ENCODE measurements at regions not wholly inside any gene's neighbourhood (a gene's known extent, or its start where the extent isn't known, plus 50 kb on each side); places are given as distances from the start of the nearest gene placed in this dataset.

DNA sequence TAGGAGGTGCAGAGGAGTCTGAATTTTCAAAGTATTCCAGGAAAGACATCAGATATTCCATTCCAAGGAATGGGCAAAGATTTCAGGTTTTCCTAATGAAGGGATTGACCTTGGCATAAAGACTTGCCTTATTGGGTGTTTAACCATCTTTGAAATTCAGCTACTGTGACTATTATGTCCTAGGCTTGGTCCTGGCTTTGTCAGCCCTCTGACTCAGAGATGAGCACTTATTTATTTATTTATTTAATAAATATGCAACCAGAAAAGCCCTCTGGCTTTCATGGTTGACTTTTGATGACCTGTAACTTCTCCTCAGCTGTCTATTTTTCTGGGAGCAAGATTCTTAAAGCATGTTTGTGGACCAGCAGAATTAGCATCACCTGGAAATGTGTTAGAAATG is 455.1 kb downstream of the KIF2B start:
- H3K4ac ChIP-seq (replicated peaks; ENCODE audit: insufficient read length, low read depth, low read length), result no peak overlapping the region
- FAIRE-seq (no peak), DNase-seq (ENCODE audit: low read depth in 1 of 2, low spot score in 2 of 2) (no peak)
- H2BK20ac ChIP-seq (ENCODE audit: low read length), result no peak overlapping the region
- H3K27me3 ChIP-seq (replicated peaks in 1 of 4; ENCODE audit: control insufficient read depth in 3 of 4, extremely low read depth in 1 of 4, insufficient read depth in 3 of 4, low read length in 3 of 4), result no peaks in the 10 kb centered on the region
- H4K20me1 ChIP-seq (replicated peaks in 1 of 2; ENCODE audit: control insufficient read depth in 1 of 2, insufficient read depth in 2 of 2, low read length in 2 of 2), result no peaks in the 10 kb centered on the region
- TF ChIP-seq CREB1 (IDR thresholded peaks at IDR 0.05), result no peak
- TF ChIP-seq PHF8 (conservative IDR thresholded peaks at IDR 0.05; ENCODE audit: low read depth, low read length), result no peak
- no peaks in the 10 kb centered on the region for H3K23me2 ChIP-seq (ENCODE audit: low read depth, low read length)
- no peak overlapping the region for H3K23ac ChIP-seq (ENCODE audit: insufficient read length)
- H2AK5ac ChIP-seq (ENCODE audit: low read depth, low read length), result no peak overlapping the region
- H3K9me3 ChIP-seq (ENCODE audit: insufficient read depth in 2 of 2, low read depth in 1 of 2, low read length in 1 of 2), result no peaks in the 10 kb centered on the region
- H3K14ac ChIP-seq (ENCODE audit: insufficient read length), result no peak overlapping the region
- no peak overlapping the region for H3K9ac ChIP-seq (replicated peaks in 1 of 4; ENCODE audit: extremely low read depth in 1 of 4, low read depth in 3 of 4, low read length in 3 of 4)
- H4K5ac ChIP-seq (ENCODE audit: insufficient read length, low read depth, low read length), result no peak overlapping the region
- H2BK15ac ChIP-seq (ENCODE audit: low read length), result no peak overlapping the region
- CTCF ChIA-PET (ENCODE audit: partially characterized antibody), result no interaction called here
- no peak overlapping the region for H4K91ac ChIP-seq (replicated peaks; ENCODE audit: insufficient read length, low read length)
- no peak overlapping the region for H2BK120ac ChIP-seq (replicated peaks; ENCODE audit: low read depth, low read length)
- POLR2A ChIA-PET (ENCODE audit: partially characterized antibody), result interaction anchor here (0.8 kb wide), 1 partner anchor 38 kb away, joined by 3 read pairs; no protein-coding TSS in a partner anchor
- H3K4me3 ChIP-seq (ENCODE audit: extremely low read depth in 1 of 4, insufficient read depth in 2 of 4, low read depth in 3 of 4, low read length in 4 of 4), result no peak overlapping the region
- no peak overlapping the region for H2AFZ ChIP-seq (ENCODE audit: low read length)
- H3K56ac ChIP-seq (replicated peaks; ENCODE audit: insufficient read length, low read depth, low read length), result no peak overlapping the region
- no peaks in the 10 kb centered on the region for H3K79me1 ChIP-seq (ENCODE audit: low read depth, low read length)
- no peaks in the 10 kb centered on the region for H3K79me2 ChIP-seq (ENCODE audit: control insufficient read depth in 1 of 2, insufficient read depth in 2 of 2, low read length in 2 of 2)
- H3K4me1 ChIP-seq (replicated peaks in 1 of 4; ENCODE audit: control insufficient read depth in 3 of 4, insufficient read depth in 4 of 4, low read length in 3 of 4), result peaks cover 0 to 7% (median 5%) of the 10 kb centered on the region in 4 experiments; a peak in 4 of 7 replicates
- no peak overlapping the region for H3K4me2 ChIP-seq (ENCODE audit: insufficient read depth in 1 of 2, low read depth in 2 of 2, low read length in 2 of 2)
- no peak overlapping the region for H4K8ac ChIP-seq (ENCODE audit: extremely low read depth, insufficient read depth, low read length)
- H3K18ac ChIP-seq (ENCODE audit: extremely low read depth, low read length), result no peak overlapping the region
- H3K36me3 ChIP-seq (ENCODE audit: control insufficient read depth in 2 of 4, insufficient read depth in 4 of 4, low read length in 3 of 4), result no peaks in the 10 kb centered on the region
- no peak overlapping the region for H3K27ac ChIP-seq (ENCODE audit: low read depth, low read length)
- H2BK5ac ChIP-seq (ENCODE audit: low read depth, low read length), result no peak overlapping the region
- H2BK12ac ChIP-seq (ENCODE audit: low read depth, low read length), result no peak overlapping the region
